Endometrium (tissue), 2 donors: ENCODE measurements at regions not wholly inside any gene's neighbourhood (a gene's known extent, or its start where the extent isn't known, plus 50 kb on each side); places are given as distances from the start of the nearest gene placed in this dataset.

Source experiments
- FAIRE-seq: peaks from 2 replicates; lab custom pipeline; 2012; peaks lifted over from hg19 to GRCh38; lab: Jason Lieb, UNC
- donor health status: control.
- donor health status: control.

DNA sequence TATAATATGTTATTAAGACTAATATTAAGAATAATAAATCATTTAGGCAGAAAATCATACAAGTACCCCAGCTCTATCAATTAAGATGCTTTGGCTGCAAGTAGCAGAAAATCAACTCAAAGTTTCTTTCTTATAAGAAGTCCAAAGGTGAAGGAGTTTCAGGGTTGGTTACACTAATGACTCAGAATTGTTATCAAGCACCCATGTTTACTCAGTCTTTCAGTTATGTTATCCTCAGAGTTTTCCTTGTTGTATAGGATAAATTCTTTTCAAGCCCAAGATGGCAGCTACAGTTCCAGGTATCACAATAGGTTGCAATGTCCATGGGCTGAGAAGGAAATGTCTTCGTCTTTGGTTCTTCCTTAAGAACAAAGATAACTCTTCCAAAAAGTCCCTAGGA, 163.6 kb downstream of the TNFSF18 start:
- FAIRE-seq = no peak

DNA sequence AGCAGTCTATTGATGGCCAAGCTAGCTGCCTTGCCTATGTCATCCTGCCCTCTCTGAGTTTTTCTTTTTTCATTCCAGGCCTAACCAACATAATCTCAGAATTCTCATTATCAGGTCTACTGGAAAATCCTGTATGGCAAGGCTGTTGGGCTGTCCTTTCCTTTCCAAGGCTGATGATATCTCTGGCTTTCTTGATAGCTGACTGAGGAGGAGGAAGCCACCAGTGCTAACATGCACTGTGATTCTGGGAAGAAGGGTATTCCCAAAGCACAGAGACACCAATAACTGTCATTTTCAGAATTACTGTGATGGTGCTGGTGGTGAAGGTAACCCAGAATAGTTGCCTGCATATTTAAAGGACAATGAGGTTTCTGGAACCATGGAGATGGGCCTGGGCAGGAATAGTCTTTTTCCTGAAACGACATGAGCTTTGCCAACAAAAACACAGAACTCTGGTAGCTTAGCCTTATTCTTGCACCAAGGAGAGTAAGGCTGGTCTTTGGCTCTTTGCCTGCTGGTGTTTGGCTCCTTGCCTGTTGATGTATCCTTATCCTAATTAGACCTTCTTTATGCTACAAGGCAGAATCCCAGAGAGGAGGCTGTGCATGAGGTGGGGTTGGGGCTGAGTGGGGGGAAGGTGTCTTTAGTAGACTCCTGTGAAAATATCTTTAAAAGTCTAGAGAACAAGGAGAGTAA, 157.4 kb downstream of the TNFSF18 start:
- no peak for FAIRE-seq

DNA sequence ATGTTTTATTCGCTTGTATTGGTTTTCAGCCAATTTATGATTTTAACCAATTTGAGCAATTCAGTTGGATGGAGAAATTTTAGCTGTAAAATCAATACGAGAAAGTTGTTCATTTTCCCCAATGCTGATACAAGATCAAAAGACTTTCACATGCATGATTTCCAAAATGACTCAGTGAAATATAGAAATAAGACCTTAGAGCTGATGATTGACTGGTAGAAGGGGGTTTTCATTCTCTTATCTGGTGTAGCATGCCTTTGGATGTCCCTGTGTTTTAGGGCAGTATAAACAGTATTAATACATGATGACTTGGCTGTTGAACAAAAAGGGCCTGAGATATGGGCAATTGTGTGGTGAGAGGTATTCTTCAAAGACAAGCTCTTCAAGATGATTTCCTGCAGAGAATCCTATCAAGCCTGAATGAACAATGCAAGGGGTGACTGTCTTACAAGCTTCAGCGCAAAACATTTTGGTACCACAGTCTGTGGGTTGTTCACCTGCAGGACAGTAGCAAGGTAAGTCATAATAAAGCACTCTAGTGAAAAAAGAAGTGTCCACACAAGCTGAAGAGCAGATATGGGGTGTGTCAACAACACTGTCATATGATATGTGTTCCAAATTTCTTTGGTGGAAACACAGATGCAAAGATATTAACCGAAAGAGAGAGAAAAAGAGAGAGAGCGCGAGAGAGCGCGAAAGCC, 156.2 kb downstream of the TNFSF18 start:
- no peak for FAIRE-seq

DNA sequence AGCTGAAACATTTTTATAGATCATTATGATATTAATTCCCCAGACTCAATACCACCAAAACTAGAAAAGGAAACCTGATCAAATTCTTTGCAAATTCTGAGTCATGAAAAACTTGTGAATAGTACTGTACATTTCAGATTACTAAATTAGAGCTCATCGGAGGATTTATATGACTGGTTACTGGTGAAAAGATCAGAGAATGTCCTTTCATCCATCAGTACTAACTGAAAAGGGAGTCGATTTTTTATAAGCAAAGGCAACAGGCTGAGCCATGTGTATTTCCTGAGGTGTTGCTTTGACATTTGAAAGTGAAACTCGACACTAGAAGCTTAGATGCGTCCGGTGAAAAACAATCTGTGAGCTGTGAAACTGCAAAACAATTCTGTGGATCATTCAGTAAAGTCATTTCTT, 155.7 kb downstream of the TNFSF18 start:
- no peak for FAIRE-seq

DNA sequence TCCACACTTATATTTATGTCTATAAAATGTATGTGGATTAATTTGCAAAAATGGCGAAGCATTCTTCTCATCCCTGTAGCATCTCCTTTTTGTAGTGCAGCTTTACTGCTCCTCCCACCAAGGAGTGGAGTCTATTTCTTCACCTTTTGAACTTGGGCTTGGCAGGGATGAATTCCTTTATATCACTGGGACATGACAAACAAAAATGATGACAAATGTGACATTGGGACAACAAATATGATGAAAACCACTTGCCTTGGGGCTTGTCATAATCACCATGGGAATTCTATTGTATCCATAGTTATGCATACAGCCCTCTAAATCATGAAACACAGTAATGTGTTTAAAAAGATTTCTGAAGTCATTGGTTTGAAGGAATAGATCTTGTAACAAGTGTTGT, 155.0 kb downstream of the TNFSF18 start:
- FAIRE-seq = no peak

DNA sequence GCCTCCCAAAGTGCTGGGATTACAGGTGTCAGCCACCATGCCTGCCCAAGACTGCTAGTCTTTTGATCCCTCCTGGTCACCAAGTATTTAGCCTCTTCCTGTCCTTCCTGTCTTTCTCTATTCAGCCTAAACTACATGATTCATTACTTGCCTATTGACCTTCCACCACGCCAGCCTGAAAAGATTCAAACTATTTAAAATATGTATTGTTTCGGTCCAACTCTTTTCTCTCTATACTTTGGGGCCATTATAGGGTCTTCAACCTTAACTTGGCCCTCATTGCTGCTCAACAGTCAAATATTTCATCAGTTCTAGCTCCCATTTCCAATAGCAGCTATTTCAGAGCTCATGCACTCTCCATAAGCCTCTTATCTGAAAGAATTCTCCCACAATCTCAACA, 153.0 kb downstream of the TNFSF18 start:
- FAIRE-seq = no peak

DNA sequence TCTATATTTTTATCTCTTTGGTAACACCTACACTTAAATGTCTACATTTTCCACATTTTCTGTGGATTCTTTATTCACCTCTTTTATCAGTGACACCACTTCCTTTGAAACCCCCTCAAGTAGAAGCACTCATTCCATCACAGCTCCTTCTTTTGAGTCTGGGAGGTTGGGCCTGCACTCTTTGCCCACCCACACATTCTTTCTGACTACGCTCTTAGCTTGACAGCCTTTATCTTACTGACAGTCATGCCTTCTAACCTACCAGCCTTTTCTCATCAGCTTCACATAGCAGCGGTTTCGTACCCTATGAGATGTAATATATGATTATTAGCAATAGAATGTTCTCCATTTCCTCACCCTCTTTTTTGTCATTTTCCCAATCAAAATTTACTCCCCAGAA, 151.9 kb downstream of the TNFSF18 start:
- no peak for FAIRE-seq

DNA sequence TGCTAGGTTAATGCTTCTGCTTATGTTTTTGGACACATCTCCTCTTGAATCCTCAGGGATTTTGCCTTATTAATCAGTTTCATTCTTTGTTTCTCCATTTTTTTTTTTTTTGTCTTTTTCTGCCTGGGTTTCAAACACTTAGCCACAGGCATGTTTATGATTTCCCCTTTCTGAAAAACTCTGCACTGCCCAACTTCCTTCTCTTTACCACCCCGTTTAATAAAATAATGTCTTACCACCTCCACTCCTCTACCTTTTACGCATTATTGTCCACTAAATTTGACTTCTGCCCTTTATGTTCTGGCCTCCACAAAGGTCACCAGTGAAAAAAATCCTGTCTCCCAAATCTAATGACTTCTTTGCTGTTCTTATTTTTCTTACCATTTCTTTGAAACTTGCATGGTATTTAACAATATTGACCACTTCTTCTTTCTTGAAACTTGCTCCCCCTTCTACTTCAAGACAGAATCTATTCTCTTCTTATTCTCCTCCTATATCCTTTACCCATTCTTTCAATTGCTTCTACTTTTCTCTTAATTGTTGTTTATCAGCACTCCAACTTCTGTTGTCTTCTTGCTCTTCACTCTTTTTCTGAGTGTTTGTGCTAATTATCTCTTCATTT, 150.3 kb downstream of the TNFSF18 start:
- no peak for FAIRE-seq

DNA sequence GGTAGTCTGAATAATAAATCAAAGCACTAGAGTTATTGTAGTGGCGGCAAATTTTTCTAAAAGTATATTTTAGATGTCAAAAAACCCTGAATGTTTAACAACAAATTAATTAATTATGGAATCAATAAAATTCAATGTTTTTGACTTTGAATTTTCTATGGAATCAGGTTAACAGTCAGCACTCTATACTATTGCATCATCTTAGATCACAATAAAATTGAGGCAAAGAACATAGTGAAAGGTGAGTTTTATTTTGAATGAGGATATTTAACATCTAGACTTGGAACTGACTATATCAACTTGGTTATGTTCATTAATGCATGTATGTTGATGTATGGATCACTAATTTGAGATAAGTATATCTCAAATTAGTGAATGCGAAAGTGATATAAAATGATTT, 148.5 kb downstream of the TNFSF18 start:
- FAIRE-seq = no peak

DNA sequence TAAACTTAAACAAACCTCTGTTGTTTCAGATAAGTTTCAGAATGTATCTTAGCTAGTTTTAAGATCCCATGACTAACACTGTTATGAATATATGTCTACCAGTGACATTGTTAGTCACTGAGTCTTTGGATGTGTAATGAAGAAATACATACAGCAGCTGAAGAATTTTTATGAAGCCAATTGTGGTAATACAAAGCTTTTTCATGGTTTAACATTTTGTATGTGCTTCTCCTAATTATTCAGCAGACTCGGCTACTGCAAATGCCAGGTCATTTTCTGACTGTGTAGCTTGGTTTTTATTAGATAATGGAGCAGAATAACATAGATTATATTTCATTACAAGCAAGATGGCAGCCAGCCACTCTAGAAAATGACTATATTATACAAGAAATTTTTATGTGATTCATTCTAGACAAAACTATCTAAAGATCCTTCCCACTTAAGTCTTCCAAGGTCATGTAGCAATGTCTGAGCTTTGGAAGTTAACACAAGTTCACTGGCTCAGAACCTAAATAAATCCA, 147.8 kb downstream of the TNFSF18 start:
- no peak for FAIRE-seq

DNA sequence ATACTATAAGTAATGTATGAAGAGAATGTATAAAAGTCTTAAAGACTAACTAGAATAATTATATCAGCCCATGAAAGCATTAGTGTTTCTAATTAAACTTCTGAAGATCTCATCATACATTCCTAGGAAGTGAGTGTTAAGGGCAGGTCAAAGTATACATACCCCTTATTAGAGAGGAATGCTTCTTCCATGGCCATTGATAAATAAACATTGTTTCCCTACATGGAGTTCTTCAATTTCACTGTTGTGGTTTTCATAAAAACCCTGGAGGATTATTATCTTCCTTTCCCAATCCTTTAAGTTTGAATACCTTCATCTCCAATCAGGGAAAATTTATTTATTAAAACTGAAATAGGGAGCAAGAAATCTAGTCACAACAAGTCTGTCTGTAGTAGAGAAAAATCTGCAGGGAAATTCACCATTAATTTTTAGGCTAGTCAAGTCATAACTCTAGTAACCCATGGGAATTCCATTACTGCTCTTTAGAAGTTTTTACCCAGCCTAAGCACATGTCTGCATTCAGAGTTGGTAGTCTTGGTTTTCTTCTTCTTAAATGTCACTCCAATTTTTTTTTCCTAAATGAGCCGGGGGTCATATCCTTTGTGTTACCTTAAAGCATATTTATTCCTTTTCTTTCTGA, 147.0 kb downstream of the TNFSF18 start:
- FAIRE-seq = peak; percentile 39

DNA sequence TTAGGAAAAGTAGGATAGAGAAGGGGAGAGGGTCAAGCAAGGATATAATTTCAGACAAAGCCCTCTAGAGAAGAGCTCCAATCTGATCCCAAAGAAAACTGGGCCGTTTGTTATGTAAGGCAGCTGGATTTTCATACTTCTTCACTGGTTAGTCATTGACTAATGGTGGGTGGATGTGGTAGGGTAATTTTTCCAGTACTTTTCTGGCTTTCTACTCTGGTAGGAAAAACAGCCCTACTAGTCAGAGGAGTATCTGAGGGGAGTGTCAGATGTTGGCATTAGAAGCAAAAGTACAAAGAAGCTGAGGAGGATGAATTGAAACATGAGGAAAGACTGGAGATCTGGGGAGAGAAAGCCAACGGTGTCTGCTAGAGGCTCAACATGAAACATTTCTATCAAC, 145.3 kb downstream of the TNFSF18 start:
- no peak for FAIRE-seq

DNA sequence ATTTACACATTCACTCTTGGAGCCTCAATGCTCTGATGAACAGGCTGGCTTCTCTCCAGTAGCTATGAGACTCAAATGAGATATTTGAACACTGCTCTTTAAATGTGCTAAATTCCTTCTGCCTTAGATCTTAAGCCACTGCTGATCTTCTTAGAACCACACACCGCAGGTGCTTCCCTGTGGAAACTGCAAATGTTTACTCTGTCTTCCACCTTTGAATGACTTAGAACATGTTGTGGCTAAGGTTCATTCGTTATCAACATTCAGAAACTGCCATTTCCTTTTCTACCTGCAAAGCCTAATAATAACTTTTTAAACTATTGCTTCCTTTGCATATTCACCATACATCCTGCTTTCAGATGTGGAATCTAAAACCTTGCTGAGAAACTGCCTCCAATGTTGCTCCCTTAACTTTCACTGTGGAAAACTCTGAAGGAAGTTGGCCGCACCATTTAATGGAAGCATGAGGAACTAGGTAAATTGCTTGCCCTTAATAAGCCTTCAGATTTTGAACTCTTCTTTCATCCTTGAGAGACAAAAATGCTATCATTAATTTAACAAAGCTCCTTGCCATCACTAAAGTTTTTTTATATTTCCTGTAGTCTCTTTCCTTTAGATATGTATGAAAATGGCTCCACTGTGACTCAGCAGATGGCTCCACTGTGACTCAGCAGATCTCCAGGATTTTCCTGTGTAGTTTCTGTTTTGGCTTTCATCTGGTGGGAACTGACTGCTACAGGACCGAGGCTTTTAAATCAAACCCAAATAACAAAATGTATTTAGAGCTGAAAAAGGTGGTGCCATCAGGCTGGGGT, 143.8 kb downstream of the TNFSF18 start:
- no peak for FAIRE-seq

DNA sequence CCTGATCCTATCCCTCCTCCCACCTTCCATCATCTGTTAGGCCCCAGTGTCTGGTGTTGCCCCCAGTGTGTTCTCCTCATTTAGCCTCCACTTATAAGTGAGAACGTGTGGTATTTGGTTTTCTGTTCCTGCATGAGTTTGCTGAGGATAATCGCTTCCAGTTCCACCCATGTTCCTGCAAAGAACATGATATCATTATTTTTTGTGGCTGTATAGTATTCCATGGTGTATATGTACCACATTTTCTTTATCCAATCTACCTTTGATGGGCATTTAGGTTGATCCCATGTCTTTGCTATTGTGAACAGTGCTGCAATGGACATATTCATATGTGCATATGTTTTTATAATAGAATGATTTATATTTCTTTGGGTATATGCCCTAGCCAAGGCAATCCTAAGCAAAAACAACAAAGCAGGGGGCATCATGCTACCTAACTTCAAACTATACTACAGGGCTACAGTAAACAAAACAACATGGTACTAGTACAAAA, 142.9 kb downstream of the TNFSF18 start:
- FAIRE-seq = no peak

DNA sequence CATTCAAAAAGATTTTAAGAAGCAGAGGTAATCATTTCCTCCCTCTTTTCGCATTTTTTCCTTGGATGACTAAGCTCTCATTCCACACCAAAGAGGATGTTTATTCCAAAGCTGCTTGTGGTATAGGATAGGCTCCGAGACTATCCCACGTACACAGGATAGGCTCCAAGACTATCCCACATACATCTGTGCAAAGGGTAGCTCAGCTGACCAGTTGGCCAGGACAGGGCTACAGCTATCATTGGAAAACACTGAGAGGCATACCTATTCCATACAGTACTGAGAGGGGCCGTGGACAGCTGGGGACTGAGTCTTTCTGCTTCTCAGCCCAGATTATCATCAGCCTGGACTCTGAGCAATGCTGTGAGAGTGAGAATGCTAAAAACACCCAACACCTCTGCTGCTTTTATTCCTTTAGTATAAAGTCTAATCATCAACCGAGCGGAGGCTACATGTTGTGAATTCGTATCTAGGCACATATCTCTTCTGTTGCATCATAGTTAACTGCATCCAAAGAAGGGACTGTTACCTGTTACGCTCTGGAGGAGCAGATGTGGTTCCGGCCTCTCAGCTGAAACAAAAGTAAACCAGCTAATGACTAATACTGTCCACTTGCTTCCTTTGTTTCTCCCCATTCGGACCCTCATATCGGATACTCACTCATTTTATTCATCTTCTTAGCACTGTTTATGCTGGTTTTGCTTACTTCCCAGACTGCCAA, 141.0 kb downstream of the TNFSF18 start:
- no peak for FAIRE-seq

DNA sequence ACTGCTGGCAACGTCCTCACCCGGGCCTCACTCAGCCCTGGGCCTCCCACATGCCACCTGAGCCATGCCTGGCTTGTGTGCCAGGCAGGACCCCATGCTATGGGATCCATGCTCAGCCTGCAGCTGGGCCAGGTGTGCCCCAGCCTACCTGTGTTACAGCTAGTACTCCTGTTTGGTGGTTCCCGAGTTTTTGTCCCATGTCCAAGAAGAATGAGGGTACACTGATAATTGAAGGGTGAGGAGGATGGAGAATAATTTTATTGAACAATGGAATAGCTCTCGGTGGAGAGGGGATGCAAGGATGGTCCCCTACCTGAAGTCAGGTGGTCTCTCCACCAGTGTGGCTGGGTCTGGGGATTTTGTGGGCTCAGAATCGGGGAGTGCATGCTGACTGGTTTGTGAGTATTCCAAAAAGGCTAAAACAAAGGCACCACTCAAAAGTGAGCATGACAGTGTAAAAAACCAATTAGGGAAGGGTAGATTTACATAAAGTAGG, 137.9 kb downstream of the TNFSF18 start:
- no peak for FAIRE-seq

DNA sequence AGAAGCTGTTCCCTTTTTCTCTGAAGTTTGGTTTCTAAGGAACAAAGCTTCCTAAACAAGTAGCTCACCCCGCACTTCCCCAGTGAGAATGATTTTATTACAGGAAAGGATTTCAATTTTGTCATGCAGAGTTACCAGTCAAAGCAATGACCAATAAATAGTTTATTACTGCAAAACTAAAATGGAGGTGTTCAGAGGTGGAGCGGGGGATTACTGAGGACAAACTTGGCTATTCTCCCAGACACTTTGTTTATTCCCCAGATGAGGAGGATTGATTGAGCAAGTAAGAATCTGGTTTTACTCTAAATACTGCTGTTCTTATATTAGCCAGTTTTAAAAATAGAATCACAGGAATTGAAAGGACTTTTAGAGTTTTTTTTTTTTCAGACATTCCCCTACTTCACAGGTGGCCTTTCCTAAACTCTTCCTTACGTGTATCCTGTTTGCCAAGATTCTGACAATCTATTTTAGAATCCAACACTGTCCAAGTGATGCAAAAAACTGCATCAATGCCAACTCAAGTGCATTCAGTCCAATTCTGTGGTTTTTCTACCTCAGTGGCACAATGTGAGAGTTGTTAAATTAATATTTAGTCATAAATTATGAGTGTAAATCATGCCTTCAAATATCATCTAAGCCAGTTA, 136.1 kb downstream of the TNFSF18 start:
- peak; percentile 58 for FAIRE-seq

DNA sequence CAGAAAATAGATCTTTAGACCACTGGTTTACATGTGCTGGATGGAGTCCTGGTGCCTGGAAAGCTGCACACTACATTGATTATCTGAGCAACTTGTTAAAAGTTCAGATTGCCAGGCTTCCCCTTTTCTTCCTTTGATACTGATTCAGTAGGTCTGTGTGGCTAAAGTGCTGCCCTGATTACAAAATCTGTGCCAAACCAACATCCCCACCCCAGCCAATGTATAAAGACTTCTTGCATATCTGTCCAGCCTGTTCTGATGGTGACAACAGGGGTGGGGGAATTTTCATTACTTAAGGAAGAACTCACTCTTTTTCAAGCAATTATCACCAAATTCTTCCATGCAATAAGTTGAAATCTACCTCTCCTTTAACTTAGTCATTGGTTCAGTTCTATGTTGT, 135.5 kb downstream of the TNFSF18 start:
- no peak for FAIRE-seq

DNA sequence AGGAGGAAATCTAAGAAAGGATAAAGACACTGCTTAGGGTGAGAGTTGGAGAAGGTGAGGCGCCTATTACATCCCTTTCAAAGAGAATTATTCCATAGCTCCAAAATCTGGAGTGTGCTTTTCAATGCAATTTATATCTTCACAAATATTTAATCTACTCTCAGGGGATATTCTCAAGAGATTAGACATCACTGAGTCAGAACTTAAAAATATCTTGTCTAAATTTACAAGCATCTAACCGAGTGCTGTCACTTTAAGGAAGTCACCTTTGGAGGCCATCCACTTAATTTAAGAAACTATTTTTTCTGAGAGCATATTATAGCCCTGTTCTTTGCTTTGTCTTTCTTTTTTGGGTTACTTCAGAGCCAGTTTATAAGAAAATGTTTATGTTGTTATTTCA, 134.6 kb downstream of the TNFSF18 start:
- FAIRE-seq = no peak

DNA sequence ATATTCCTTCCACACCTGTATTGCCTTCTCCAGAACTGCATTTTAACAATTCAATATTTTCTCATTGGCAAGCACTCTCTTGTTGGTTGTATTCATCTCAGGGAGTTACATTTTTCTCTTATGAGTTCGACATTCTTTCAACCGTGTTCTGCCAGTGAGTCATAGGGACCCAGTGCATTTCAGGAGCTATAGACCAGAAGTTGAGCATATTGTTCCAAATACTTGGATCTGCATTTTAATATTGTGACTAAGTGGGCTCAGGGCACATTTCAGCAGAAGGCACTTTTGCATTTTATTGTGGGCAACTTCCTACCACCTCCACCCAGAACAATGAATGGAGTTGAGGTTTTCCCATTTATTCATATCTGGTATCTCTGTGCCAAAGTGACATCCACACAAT, 132.8 kb downstream of the TNFSF18 start:
- FAIRE-seq = no peak
